PC-3 (cell line): ENCODE measurements at regions not wholly inside any gene's neighbourhood (a gene's known extent, or its start where the extent isn't known, plus 50 kb on each side); places are given as distances from the start of the nearest gene placed in this dataset.
"Not testable (repeated sequence)": the region's sequence is repeated elsewhere in the genome, so short reads cannot be mapped to it uniquely, and the experiment has no call there.

ENCODE experiments used
- ATAC-seq: fragments of 200-7000 bp; cut with Tn5 transposase; 2 replicates; pipeline ENCODE4 v1.9.1; 2020; ENCODE audit warnings: mild to moderate bottlenecking, moderate library complexity
- BruUV-seq: library from RNA; stranded (reverse); fragments of 400-500 nt; replicated peaks from 2 replicates; lab custom pipeline; 2021; lab: Mats Ljungman, UMichigan
- CTCF ChIA-PET: fragments of 300-600 bp; sonication (Branson Sonifier 250); formaldehyde crosslinking; loops from one replicate; lab custom pipeline; 2022; ENCODE audit warnings: antibody characterized with exemption; lab: Charles Lee
- POLR2A ChIA-PET: fragments of 300-600 bp; sonication (Branson Sonifier 250); formaldehyde crosslinking; loops from one replicate; lab custom pipeline; 2022; ENCODE audit warnings: antibody characterized with exemption; ENCODE audit not compliant: unreplicated experiment; lab: Charles Lee
- DNase-seq: peaks from one replicate; pipeline ENCODE4 v3.0.0-alpha.2; 2015
- H2AFZ ChIP-seq: fragments of 300-600 bp; sonication (generic); 2 replicates; pipeline ENCODE4 v1.6.0; 2016; ENCODE audit warnings: antibody characterized with exemption, low read length
- H3F3A ChIP-seq: fragments of 300-600 bp; sonication (generic); one replicate; pipeline ENCODE4 v1.6.0; 2017; ENCODE audit warnings: antibody characterized with exemption, low read length, control low read depth, mild to moderate bottlenecking; ENCODE audit not compliant: unreplicated experiment
- H3K27ac ChIP-seq: fragments of 300-600 bp; sonication (generic); 2 replicates; pipeline ENCODE4 v1.5.1; 2016; ENCODE audit warnings: mild to moderate bottlenecking, low read length
- H3K27me3 ChIP-seq: fragments of 300-600 bp; sonication (generic); 2 replicates; pipeline ENCODE4 v1.6.1; 2016; ENCODE audit warnings: low read length, mixed read lengths
- H3K36me3 ChIP-seq: fragments of 300-600 bp; sonication (generic); 2 replicates; pipeline ENCODE4 v1.6.1; 2016; ENCODE audit warnings: low read depth, mixed run types, low read length, mixed read lengths
- H3K4me1 ChIP-seq: fragments of 300-600 bp; sonication (generic); 2 replicates; pipeline ENCODE4 v1.5.1; 2016; ENCODE audit warnings: low read length; ENCODE audit not compliant: insufficient read depth
- H3K4me2 ChIP-seq: fragments of 300-600 bp; sonication (generic); 2 replicates; pipeline ENCODE4 v1.6.0; 2016; ENCODE audit warnings: low read length
- H3K4me3 ChIP-seq: fragments of 300-600 bp; sonication (generic); 2 replicates; pipeline ENCODE4 v1.5.1; 2016; ENCODE audit warnings: mild to moderate bottlenecking, low read length, mixed read lengths
- H3K79me2 ChIP-seq: fragments of 300-600 bp; sonication (generic); 2 replicates; pipeline ENCODE4 v1.6.1; 2017; ENCODE audit warnings: low read length, mixed read lengths
- H3K9ac ChIP-seq: fragments of 300-600 bp; sonication (generic); 2 replicates; pipeline ENCODE4 v1.6.0; 2016; ENCODE audit warnings: mild to moderate bottlenecking, low read length
- H3K9me2 ChIP-seq: fragments of 300-600 bp; sonication (generic); replicated peaks from 2 replicates; pipeline ENCODE4 v1.6.1; 2016; ENCODE audit warnings: mixed run types, low read length, mixed read lengths
- H3K9me3 ChIP-seq: fragments of 300-600 bp; sonication (generic); 2 replicates; pipeline ENCODE4 v1.6.1; 2016; ENCODE audit warnings: low read length, mixed read lengths
- H4K20me1 ChIP-seq: fragments of 300-600 bp; sonication (generic); 2 replicates; pipeline ENCODE4 v1.6.1; 2016; ENCODE audit warnings: low read length, mixed read lengths
- EZH2 ChIP-seq: fragments of 300-600 bp; sonication (generic); IDR thresholded peaks from one replicate; pipeline ENCODE4 v1.6.1; 2017; ENCODE audit warnings: antibody characterized with exemption, mild to moderate bottlenecking, low read length; ENCODE audit not compliant: unreplicated experiment
- EZH2phosphoT487 ChIP-seq: fragments of 300-600 bp; sonication (generic); IDR thresholded peaks from 2 replicates; pipeline ENCODE4 v1.6.1; 2018; ENCODE audit warnings: mild to moderate bottlenecking, antibody characterized with exemption, low read length, borderline replicate concordance
- intact Hi-C: fragments of 100-400 bp; cut with micrococcal nuclease; formaldehyde crosslinking; loops from 2 replicates; pipeline ENCODE4 v1.9.0; 2023
- TF ChIP-seq, protein P1 (sequence below): fragments of 300-600 bp; sonication (generic); conservative IDR thresholded peaks from 2 replicates; pipeline ENCODE4 v1.5.1; 2017; ENCODE audit warnings: antibody characterized with exemption, low read depth, mild to moderate bottlenecking, low read length

DNA sequence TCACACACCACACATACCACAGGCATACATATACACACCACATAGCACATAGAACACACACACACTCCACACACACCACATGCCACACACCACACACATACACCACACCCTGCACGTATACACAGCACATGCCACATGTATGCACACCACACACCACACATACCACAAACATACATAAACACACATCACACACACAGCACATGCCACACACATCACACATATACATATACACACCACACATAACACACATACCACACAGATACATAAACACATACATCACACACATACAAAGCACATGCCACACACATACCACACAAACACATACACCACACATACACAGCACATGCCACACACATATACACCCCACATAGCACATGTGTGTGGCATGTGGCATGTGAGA is 171.1 kb downstream of the OR4M2 start:
- no peaks in the 10 kb centered on the region for H3K9me2 ChIP-seq
- no peaks in the 10 kb centered on the region for H3K4me1 ChIP-seq
- H2AFZ ChIP-seq = no peak overlapping the region
- no peaks in the 10 kb centered on the region for H3K79me2 ChIP-seq
- no peak overlapping the region for H3K27ac ChIP-seq
- no peak overlapping the region for H3K4me3 ChIP-seq
- no peaks in the 10 kb centered on the region for H3K27me3 ChIP-seq
- ChIA-PET POLR2A (no interaction called here), CTCF (no interaction called here)
- peaks cover 25% of the 10 kb centered on the region for H3K9me3 ChIP-seq
- no TSS peak for BruUV-seq
- ATAC-seq (no peak), DNase-seq (no peak)
- no peaks in the 10 kb centered on the region for H3K36me3 ChIP-seq
- no peaks in the 10 kb centered on the region for H4K20me1 ChIP-seq
- H3K9ac ChIP-seq = no peak overlapping the region
- no peak overlapping the region for H3K4me2 ChIP-seq
- intact Hi-C loops = no loop called here
- no peaks in the 10 kb centered on the region for H3F3A ChIP-seq
- no peak for TF ChIP-seq EZH2
- no peak for TF ChIP-seq EZH2phosphoT487
- TF ChIP-seq, protein P1, sequence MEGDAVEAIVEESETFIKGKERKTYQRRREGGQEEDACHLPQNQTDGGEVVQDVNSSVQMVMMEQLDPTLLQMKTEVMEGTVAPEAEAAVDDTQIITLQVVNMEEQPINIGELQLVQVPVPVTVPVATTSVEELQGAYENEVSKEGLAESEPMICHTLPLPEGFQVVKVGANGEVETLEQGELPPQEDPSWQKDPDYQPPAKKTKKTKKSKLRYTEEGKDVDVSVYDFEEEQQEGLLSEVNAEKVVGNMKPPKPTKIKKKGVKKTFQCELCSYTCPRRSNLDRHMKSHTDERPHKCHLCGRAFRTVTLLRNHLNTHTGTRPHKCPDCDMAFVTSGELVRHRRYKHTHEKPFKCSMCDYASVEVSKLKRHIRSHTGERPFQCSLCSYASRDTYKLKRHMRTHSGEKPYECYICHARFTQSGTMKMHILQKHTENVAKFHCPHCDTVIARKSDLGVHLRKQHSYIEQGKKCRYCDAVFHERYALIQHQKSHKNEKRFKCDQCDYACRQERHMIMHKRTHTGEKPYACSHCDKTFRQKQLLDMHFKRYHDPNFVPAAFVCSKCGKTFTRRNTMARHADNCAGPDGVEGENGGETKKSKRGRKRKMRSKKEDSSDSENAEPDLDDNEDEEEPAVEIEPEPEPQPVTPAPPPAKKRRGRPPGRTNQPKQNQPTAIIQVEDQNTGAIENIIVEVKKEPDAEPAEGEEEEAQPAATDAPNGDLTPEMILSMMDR = no peak

DNA sequence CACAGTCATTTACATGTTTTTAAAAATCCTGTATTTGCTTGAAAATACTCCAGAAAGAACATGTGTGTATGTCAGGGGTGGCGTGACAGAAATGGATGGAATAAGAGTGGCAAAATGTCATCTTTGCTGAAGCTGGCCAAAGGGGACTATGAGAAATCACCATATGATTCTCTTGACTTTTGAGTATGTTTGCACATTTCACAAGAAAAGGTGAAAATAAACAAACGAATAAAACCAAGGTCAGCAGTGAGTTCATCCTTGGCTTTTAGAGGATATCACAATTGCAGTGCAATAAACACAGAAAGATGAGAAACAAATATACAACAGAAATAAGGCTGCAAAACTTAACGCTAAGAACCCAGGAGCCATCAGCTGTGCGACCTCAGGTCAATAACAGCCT is 171.7 kb downstream of the OR4M2 start:
- H2AFZ ChIP-seq, H3K4me2 ChIP-seq, BruUV-seq, H3K4me3 ChIP-seq, H3K4me1 ChIP-seq, DNase-seq, H3K79me2 ChIP-seq, H3K9ac ChIP-seq, H3K36me3 ChIP-seq, H3K27me3 ChIP-seq, H3F3A ChIP-seq, intact Hi-C loops, H4K20me1 ChIP-seq, POLR2A ChIA-PET, ATAC-seq, CTCF ChIA-PET, H3K27ac ChIP-seq, H3K9me2 ChIP-seq: not testable (repeated sequence)
- H3K9me3 ChIP-seq = peaks cover 29% of the 10 kb centered on the region

DNA sequence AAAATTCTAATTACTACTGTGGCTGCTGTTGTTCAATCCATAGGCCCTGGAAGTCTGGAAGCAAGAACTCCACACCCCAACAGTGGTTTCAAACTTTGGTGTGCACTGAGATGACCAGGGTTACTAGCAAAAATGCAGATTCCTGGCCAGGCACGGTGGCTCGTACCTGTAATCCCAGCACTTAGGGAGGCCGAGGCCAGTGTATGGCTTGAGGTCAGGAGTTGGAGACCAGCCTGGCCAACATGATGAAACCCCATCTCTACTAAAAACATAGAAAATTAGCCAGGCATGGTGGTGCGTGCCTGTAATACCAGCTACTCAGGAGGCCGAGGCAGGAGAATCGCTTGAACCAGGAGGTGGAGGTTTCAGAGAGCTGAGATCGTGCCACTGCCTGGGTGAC is 172.2 kb downstream of the OR4M2 start:
- H3K9ac ChIP-seq, H3K4me1 ChIP-seq, H3K4me3 ChIP-seq, H4K20me1 ChIP-seq, BruUV-seq, H3F3A ChIP-seq, H3K4me2 ChIP-seq, H3K27me3 ChIP-seq, H3K79me2 ChIP-seq, H3K9me2 ChIP-seq, H3K27ac ChIP-seq, DNase-seq, POLR2A ChIA-PET, intact Hi-C loops, H2AFZ ChIP-seq, ATAC-seq, H3K36me3 ChIP-seq, CTCF ChIA-PET: not testable (repeated sequence)
- H3K9me3 ChIP-seq = peaks cover 32% of the 10 kb centered on the region

DNA sequence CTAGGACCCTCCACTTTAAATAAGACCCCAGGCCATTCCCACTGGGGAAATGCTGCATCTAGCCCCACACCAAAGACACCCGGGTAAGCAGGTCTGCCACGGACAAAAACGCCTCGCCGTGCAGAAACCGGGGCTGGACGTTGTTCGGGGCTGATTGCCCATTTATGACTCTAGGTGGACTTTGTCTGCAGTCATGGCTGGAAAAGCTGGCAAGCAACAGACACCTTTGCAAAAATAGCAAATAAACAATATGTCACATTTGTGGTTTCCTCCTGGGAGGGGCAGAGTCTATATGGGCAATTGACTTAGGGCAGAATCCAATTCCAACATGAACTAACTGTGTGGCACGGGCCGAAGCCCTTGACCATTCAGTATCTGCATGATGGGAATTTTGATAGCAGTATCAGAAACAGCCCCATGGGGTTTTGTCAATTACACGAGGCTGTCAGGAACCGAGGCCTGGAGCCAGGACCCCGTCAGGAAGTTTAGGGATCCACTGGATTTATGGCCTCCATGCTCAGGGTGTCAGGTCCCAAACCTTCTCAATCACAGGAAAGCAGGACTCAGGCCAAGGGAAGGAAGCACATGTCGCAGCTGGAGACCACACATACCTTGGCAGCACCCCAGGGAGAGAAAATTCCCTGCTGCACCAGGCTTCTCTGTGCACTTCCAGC is 172.8 kb downstream of the OR4M2 start:
- H2AFZ ChIP-seq, intact Hi-C loops: not testable (repeated sequence)

More for the DNA sequence above, 172.8 kb downstream of the OR4M2 start:
- H3K4me3 ChIP-seq, H3K9ac ChIP-seq, H3K27me3 ChIP-seq, H3K4me2 ChIP-seq, CTCF ChIA-PET, H3K9me2 ChIP-seq, H3K36me3 ChIP-seq, H3K27ac ChIP-seq, H3K79me2 ChIP-seq, ATAC-seq, H3K4me1 ChIP-seq, H3F3A ChIP-seq, POLR2A ChIA-PET, H4K20me1 ChIP-seq, DNase-seq, BruUV-seq: not testable (repeated sequence)
- peaks cover 32% of the 10 kb centered on the region for H3K9me3 ChIP-seq
